HG03159 (cell line): ENCODE measurements at regions not wholly inside any gene's neighbourhood (a gene's known extent, or its start where the extent isn't known, plus 50 kb on each side); places are given as distances from the start of the nearest gene placed in this dataset.

ENCODE experiments used
- ATAC-seq: cut with Tn5 transposase; IDR thresholded peaks from one replicate; pipeline ENCODE4 v1.9.1; 2021; ENCODE audit warnings: mild to moderate bottlenecking, moderate library complexity; ENCODE audit not compliant: unreplicated experiment

DNA sequence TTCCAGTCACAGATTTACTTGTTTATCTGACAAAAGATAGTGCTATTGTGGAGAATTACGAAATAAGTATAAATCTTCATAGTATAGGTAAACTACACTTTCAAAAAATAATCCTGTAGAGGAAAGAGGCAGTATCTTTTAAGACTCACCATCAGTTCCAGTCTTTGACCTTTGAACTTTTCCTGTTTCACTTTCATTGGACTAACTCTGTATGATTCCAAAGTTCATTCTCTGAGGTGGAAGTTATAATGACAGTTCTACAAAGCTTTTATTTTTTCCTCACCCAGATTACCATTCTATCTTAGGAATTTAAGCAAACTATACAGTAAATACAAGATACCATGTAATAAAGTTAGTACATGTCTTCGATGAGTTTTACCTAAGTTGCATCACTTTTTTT is 901.3 kb upstream of the SEMA6A start:
- no peak for ATAC-seq

- ATAC-seq = no peak
These were observed 898.5 kb upstream of the SEMA6A start for GRCh38 chr5:117473165-117473564.

DNA sequence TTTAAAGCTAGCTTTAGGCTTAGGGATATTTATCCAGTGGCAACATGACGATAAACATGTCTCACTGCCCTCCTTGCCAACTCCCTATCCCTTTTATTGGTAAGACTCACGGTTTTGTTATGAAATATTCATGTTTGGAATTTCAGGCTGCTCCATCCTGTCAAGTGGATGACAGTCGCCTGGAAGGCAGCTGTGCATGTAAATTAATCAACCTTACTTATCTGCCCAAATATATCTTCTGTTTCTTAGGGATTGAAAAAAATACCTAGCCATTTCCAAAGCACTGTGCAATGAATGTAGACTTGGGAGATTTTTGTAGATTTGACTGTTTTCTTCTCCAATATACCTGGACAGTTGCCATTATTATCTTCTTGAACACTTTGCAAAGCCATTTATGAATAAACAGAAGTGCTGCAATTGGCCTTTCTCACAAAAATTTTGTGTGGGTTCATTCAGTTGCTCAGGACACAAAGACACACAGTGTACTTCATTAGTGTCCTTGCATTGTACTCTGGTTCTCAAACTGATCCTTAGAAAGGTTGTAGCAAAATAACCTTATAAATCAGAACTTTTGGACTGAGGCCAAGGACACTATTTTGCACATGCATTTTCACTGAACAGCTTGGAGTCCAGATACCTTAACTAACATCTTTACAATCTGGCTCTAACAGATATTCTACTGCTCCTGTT is 889.4 kb upstream of the SEMA6A start:
- no peak for ATAC-seq

- no peak for ATAC-seq
These were observed 887.3 kb upstream of the SEMA6A start for GRCh38 chr5:117461966-117462365.

GRCh38 chr5:117461403-117461802 is 886.8 kb upstream of the SEMA6A start:
- ATAC-seq = peak; percentile 87

DNA sequence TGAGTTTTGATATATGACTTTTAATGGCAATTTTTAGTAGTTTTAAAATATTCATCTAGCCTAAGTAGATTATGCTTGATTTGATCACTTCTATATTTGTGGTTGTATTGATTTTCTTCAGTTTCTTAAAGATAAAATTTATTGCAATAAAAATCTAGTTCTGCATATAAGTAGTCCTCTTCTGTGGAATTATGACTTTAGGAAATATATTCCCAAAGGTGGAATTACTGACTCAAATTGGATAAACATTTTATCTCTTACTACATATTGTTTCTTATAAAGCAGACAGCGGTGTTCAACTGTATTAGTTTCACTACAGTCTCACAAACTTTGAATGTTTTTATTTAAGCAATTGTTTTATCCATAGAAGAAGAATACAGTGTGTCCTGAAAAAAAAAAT is 883.0 kb upstream of the SEMA6A start:
- ATAC-seq = no peak

DNA sequence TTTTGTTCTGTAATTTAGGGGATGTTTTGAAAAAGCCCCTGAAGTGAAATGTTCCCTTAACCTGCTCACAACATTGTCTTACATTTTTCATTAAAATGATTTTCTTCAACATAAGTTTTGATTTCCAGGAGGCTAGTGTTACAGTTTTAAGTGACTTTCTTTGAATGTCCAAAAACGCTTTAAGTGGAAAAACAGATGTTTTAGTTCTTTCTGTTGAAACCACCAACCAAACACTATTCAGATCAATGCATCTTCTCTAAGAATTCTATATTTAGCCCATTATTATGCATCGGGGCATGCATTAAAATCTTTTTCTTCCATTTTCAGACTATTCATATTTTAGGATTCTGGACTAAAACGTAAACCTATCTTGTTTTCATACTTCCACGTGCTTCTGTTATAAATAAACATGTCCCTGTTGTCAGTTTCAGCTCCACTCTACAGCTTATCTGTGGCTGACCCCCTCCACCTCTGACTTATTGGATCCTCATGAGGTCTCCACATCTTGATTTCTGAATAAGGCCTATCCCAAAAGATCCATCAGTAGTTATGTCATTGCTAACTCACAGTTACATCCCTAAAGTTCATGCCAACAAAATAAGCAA is 882.3 kb upstream of the SEMA6A start:
- ATAC-seq = no peak

GRCh38 chr5:117455236-117456233 is 880.9 kb upstream of the SEMA6A start:
- peak; percentile 33 for ATAC-seq

GRCh38 chr5:117454716-117455212 is 880.1 kb upstream of the SEMA6A start:
- ATAC-seq = peak; percentile 93

- ATAC-seq = no peak
These were observed 862.2 kb upstream of the SEMA6A start for GRCh38 chr5:117436846-117437245.

DNA sequence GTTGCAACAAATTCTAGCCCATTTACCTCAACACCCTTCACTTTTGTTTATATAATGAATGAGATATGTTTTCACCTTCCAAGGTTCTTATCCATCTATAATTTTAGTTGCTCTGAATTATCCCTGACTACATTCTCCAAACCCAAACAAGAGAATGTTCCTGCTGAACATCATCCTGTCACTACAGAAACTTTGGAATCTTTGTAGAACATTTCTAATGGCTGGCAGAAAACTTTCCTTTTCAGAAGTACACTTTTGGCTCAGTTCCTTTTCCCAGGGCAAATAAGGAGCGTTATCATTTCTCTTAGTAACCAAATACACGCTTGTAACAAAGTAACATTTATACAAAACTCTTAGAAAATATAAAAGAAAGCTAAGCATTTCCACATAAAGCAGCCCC is 860.6 kb upstream of the SEMA6A start:
- ATAC-seq = no peak

DNA sequence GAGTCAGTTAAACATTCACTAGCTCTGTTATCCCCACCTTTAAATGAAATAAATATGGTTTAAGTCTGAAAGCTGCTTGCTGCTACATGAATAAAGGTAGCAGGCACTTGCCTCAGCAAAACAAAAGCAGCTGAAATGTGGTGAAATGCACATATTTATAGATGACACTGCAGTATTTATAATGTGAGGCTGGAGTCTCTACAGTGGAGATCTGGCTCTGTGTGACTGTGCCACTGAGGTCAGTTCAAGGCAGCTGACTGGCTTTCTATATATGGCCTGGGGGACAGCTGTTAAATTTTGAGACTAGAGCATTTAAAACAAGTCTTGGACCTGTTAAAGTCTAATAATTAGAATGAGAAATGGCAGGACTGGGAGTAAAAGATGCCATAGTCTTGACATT is 859.6 kb upstream of the SEMA6A start:
- ATAC-seq = no peak

GRCh38 chr5:117433818-117434217 is 859.2 kb upstream of the SEMA6A start:
- no peak for ATAC-seq

DNA sequence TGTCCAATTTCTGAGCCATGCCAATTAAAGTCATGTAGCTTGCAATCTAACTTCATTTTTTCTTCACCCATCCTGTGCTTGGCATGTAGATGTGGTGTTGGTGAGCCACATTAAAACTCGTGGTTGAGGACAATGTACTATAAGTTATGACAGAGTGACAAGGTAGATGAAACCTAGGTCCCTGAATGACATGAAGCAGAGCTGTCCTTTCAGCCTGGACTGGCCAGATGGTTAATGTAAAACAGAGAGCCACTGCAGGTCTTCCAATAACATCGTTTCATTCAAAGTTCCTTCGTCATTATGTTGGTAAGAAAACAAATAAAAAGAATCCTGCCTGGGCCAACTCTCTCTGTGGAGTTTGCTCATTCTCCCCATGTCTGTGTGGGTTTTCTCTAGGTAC is 856.5 kb upstream of the SEMA6A start:
- ATAC-seq = no peak

- ATAC-seq = no peak
These were observed 850.5 kb upstream of the SEMA6A start for GRCh38 chr5:117425163-117425562.

DNA sequence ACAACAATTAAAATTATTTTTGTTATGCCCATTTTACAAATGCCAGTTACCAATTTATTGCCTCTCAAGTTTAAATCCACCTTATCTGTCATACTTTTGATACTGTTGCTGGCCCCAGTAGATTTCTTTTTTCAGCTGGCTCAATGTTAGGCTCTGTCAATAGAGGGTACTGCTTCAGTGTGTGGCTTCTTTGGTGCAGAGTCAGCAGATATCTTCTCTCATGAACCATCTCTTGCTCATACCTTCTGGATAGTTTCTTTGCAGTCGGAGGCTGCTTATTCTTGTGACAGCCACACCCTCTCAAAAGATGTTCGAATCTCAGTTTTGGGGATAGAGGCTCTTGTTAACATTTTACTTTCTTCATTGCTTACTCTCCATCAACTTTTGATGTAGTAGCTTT is 849.9 kb upstream of the SEMA6A start:
- no peak for ATAC-seq

DNA sequence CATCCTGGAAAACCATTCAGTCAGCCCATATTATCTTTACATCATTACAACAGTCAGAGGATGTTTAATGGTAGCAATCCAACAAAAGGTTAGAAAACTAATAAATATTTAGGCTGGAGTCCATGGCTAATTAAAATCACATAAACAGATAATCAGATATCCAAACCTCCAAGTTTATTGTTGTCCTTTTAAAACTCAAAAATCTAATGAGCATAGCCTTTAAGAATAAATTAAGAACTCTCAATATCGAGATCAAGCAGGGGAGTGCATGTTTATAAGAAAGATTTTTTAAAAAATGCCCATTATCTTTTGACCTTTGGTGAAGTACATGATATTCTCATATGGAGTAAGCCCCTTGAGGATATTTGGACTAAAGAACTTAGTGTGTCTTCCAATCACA is 842.9 kb upstream of the SEMA6A start:
- ATAC-seq = no peak

DNA sequence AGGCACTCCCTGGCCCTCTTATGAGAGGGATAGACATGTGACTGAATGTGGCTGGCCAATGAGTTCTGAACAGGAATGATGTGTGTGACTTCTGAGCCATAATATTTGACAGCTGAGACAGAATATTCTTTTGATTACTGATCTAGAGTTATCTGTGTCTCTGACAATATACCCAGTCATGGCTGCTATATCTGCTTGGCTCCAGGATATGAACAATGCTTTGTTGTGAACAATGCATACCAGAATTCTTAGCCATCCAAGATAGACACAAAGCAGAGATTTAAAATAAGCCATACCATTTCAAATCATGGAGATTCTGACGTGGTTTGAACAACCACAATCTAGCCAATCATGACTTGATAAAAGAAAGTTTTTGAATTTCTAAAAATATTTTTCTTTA is 840.3 kb upstream of the SEMA6A start:
- ATAC-seq = no peak

- ATAC-seq = no peak
These were observed 837.1 kb upstream of the SEMA6A start for GRCh38 chr5:117411701-117412100.

- ATAC-seq = no peak
These were observed 830.6 kb upstream of the SEMA6A start for GRCh38 chr5:117405197-117405596.

DNA sequence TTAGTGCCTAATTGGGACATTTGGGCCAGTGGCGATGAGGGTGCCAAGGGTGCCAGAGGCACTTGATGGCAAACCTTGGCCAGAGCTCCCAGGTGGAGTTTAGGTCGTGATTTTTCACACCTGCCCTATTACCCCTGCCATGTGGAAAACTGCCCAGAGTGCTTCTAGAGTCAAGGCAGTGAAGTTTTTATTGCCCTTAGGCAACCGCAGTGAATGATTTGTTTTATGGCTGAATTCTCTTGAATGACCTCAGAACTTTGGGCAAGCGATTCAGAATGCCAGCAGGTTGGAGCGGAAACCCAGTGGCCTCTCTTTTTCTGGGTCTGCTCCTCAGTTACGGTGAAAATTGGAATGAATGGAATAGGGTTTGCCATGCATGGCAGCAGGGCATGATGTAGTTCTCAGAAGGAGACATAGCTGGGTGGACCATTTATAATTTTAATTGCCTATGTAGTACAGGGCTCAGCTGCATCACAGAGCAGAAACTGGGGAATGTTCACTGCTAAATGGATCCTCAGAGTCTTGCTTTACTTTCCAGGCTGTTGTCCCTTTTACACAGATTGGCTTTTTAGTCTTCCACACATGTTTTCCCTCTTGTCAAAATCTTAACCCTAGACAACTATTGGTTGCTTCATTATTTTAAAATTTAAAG is 820.0 kb upstream of the SEMA6A start:
- no peak for ATAC-seq
